GM12878 (cell line): ENCODE measurements at regions not wholly inside any gene's neighbourhood (a gene's known extent, or its start where the extent isn't known, plus 50 kb on each side); places are given as distances from the start of the nearest gene placed in this dataset.

Experiments
- ATAC-seq: fragments of 200-7000 bp; cut with Tn5 transposase; 3 replicates; pipeline ENCODE4 v1.9.1; 2020; ENCODE audit warnings: mild to moderate bottlenecking, moderate library complexity
- BruUV-seq: library from RNA; stranded (reverse); fragments of 400-500 nt; replicated peaks from 2 replicates; lab custom pipeline; 2021; lab: Mats Ljungman, UMichigan
- CTCF ChIA-PET: fragments of 300-600 bp; sonication (Branson Sonifier 250); formaldehyde crosslinking; extraction: SDS; loops from one replicate; lab custom pipeline; 2021; ENCODE audit warnings: inconsistent platforms; lab: Yijun Ruan, JAX
- POLR2A ChIA-PET: fragments of 350-600 bp; formaldehyde crosslinking; extraction: SDS; loops from one replicate; lab custom pipeline; 2021; ENCODE audit warnings: inconsistent platforms; lab: Charles Lee
- RAD21 ChIA-PET: fragments of 300-600 bp; sonication (Branson Sonifier 250); formaldehyde crosslinking; loops from one replicate; lab custom pipeline; 2023; ENCODE audit warnings: antibody characterized with exemption; ENCODE audit not compliant: unreplicated experiment; lab: Charles Lee
- SMC1A ChIA-PET: fragments of 300-600 bp; sonication (Branson Sonifier 250); formaldehyde crosslinking; loops from one replicate; lab custom pipeline; 2023; ENCODE audit not compliant: unreplicated experiment, uncharacterized antibody; lab: Charles Lee
- DNase-seq: peaks from one replicate; pipeline ENCODE4 v3.0.0-alpha.2; 2011; ENCODE audit warnings: low read depth, low spot score
- FAIRE-seq: peaks from 3 replicates; lab custom pipeline; 2011; peaks lifted over from hg19 to GRCh38; lab: Jason Lieb, UNC
- H2AFZ ChIP-seq: 2 replicates; pipeline ENCODE4 v1.6.0; 2011; ENCODE audit warnings: low read depth, low read length, control low read depth; ENCODE audit not compliant: control insufficient read depth
- H3K27ac ChIP-seq: 2 replicates; pipeline ENCODE4 v1.5.1; 2011; ENCODE audit warnings: control low read depth; ENCODE audit not compliant: control insufficient read depth, insufficient read depth
- H3K27me3 ChIP-seq, 2 experiments: replicated peaks in 1 of 2; 2 replicates each; pipeline versions ENCODE4 v1.6.0 to v1.6.1; 2011; ENCODE audit warnings: low read length in 1 of 2; ENCODE audit not compliant: control insufficient read depth in 2 of 2, insufficient read depth in 2 of 2
- H3K36me3 ChIP-seq, 2 experiments: 2 replicates each; pipeline ENCODE4 v1.5.1; 2011; ENCODE audit warnings: low read length in 1 of 2; ENCODE audit not compliant: control insufficient read depth in 2 of 2, insufficient read depth in 2 of 2
- H3K4me1 ChIP-seq: 2 replicates; pipeline ENCODE4 v1.6.1; 2011; ENCODE audit warnings: mild to moderate bottlenecking, low read length, moderate library complexity, mixed read lengths; ENCODE audit not compliant: control insufficient read depth, insufficient read depth
- H3K4me2 ChIP-seq: 2 replicates; pipeline ENCODE4 v1.6.0; 2011; ENCODE audit warnings: control low read depth; ENCODE audit not compliant: control insufficient read depth, insufficient read depth
- H3K4me3 ChIP-seq: fragments of 200-600 bp; sonication (generic); 2 replicates; pipeline ENCODE4 v1.5.1; 2016
- H3K79me2 ChIP-seq: 2 replicates; pipeline ENCODE4 v1.6.0; 2011; ENCODE audit warnings: low read length; ENCODE audit not compliant: control insufficient read depth, insufficient read depth
- H3K9ac ChIP-seq: 2 replicates; pipeline ENCODE4 v1.8.0; 2011; ENCODE audit warnings: low read length, control low read depth, mixed read lengths; ENCODE audit not compliant: control insufficient read depth, insufficient read depth
- H3K9me3 ChIP-seq: replicated peaks from 3 replicates; pipeline ENCODE4 v1.5.1; 2011; ENCODE audit warnings: mild to moderate bottlenecking, low read length; ENCODE audit not compliant: control insufficient read depth, insufficient read depth
- H4K20me1 ChIP-seq: 2 replicates; pipeline ENCODE4 v1.6.0; 2011; ENCODE audit not compliant: control insufficient read depth, insufficient read depth
- CBFB ChIP-seq: IDR thresholded peaks from 2 replicates; pipeline ENCODE4 v1.6.1; 2016; ENCODE audit warnings: antibody characterized with exemption, low read depth
- CBX3 ChIP-seq: fragments of 200-600 bp; sonication (generic); IDR thresholded peaks from 2 replicates; pipeline ENCODE4 v1.6.1; 2016; ENCODE audit warnings: low read depth, borderline replicate concordance
- CEBPB ChIP-seq, 2 experiments: fragments of 150-350 bp in 1 of 2; IDR thresholded peaks; 2 replicates each; pipeline ENCODE4 v1.6.1; 2012 to 2014; ENCODE audit warnings: low read depth in 2 of 2, low read length in 2 of 2, borderline replicate concordance in 1 of 2, inconsistent platforms in 1 of 2
- CHD2 ChIP-seq: IDR thresholded peaks from 2 replicates; pipeline ENCODE4 v1.6.1; 2011; ENCODE audit warnings: low read depth, low read length, improper control_type of control experiment, borderline replicate concordance
- IKZF1 ChIP-seq: fragments of 450-650 bp; conservative IDR thresholded peaks from 2 replicates; pipeline ENCODE4 v1.6.1; 2017; ENCODE audit warnings: antibody characterized with exemption, mild to moderate bottlenecking
- PML ChIP-seq: IDR thresholded peaks from 2 replicates; pipeline ENCODE4 v1.6.1; 2012; ENCODE audit warnings: low read length, inconsistent platforms
- POLR2A ChIP-seq: IDR thresholded peaks from 2 replicates; pipeline ENCODE4 v1.6.1; 2011; ENCODE audit warnings: low read depth, mild to moderate bottlenecking, low read length
- POLR2AphosphoS2 ChIP-seq: IDR thresholded peaks from 2 replicates; pipeline ENCODE4 v1.6.1; 2011; ENCODE audit warnings: low read depth, mild to moderate bottlenecking, low read length, improper control_type of control experiment, moderate library complexity
- SMAD5 ChIP-seq: IDR thresholded peaks from 2 replicates; pipeline ENCODE4 v1.6.1; 2016; ENCODE audit warnings: antibody characterized with exemption, low read depth
- TARDBP ChIP-seq: IDR thresholded peaks from 2 replicates; pipeline ENCODE4 v1.6.1; 2016; ENCODE audit warnings: borderline replicate concordance
- TCF7 ChIP-seq: IDR thresholded peaks from 2 replicates; pipeline ENCODE4 v1.6.1; 2014; ENCODE audit warnings: antibody characterized with exemption, borderline replicate concordance
- WRNIP1 ChIP-seq: IDR thresholded peaks from 2 replicates; pipeline ENCODE4 v1.6.1; 2011; ENCODE audit warnings: low read depth, low read length, improper control_type of control experiment, borderline replicate concordance
- ZZZ3 ChIP-seq: IDR thresholded peaks from 2 replicates; pipeline ENCODE4 v1.6.1; 2011; ENCODE audit warnings: low read depth; ENCODE audit not compliant: control insufficient read depth, insufficient read length
- WGBS: methylation state at CpG from one replicate; pipeline ENCODE4 v1.1.6; 2016; ENCODE audit warnings: low lambda C conversion rate; ENCODE audit not compliant: insufficient replicate concordance, insufficient coverage; ENCODE audit errors: missing lambda C conversion rate; 5-methylcytosine and 5-hydroxymethylcytosine counted together
- in situ Hi-C: fragments of 300-500 bp; cut with MboI; formaldehyde crosslinking; loops from 9 replicates; pipeline ENCODE4 v1.14.3; 2018; ENCODE audit warnings: mixed read lengths
- intact Hi-C: fragments of 100-400 bp; cut with micrococcal nuclease; formaldehyde crosslinking; loops from one replicate; pipeline ENCODE4 v1.14.2; 2022; ENCODE audit not compliant: unreplicated experiment
- TF ChIP-seq, protein P1 (sequence below), 3 experiments: IDR thresholded peaks in 2 of 3; conservative IDR thresholded peaks in 1 of 3; 2 replicates each; pipeline ENCODE4 v1.5.1; 2011; ENCODE audit warnings: low read depth in 3 of 3, low read length in 3 of 3, mild to moderate bottlenecking in 3 of 3, control low read depth in 2 of 3, moderate library complexity in 2 of 3, inconsistent platforms in 1 of 3, mixed read lengths in 1 of 3; ENCODE audit not compliant: control insufficient read depth in 2 of 3, insufficient read depth in 1 of 3; ENCODE audit errors: extremely low read depth in 1 of 3
- TF ChIP-seq, protein P2 (sequence below): fragments of 450-650 bp; conservative IDR thresholded peaks from 2 replicates; pipeline ENCODE4 v1.6.1; 2017; ENCODE audit warnings: mild to moderate bottlenecking, moderate library complexity
- TF ChIP-seq, protein P3 (sequence below): fragments of 450-650 bp; IDR thresholded peaks from 2 replicates; pipeline ENCODE4 v1.6.1; 2017; ENCODE audit warnings: mild to moderate bottlenecking, low read depth, inconsistent platforms; ENCODE audit not compliant: poor library complexity, severe bottlenecking
- TF ChIP-seq, protein P4 (sequence below): IDR thresholded peaks from 2 replicates; pipeline ENCODE4 v1.6.1; 2011; ENCODE audit warnings: borderline replicate concordance, low read depth, mild to moderate bottlenecking, moderate library complexity, low read length; ENCODE audit not compliant: insufficient read depth, poor library complexity, severe bottlenecking

DNA sequence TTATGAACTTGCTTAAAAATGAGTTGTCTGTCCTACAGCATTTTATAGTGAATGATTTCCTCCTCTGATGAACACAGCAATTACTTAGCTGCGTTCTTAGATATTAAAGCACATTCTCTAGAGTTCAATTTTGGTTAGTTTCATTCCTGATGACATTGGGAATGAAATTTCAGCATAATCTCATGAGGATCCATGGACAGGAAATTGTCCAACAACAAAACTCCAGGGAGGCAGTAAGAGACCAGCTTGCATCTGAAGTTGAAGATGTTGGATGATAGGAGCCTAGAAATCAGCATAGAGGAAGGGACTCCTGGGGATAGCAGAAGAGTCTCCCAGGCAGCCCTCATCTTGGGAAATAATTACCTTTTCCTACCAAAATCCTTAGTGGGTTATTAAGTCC lies 128.7 kb upstream of the RAP1B start:
- peaks cover 7% of the 10 kb centered on the region for H3K9me3 ChIP-seq
- no peak; the same call in 2 of the 3 replicates for ATAC-seq
- FAIRE-seq: no peak
- H3K4me2 ChIP-seq: peak overlapping the region; percentile 85
- no peaks in the 10 kb centered on the region for H3K79me2 ChIP-seq
- POLR2A ChIA-PET: interaction anchor here (1.0 to 5.3 kb wide), 11 partner anchors 19 to 129 kb away, joined by 3 to 40 read pairs (median 9); partner anchors contain the start of gene RAP1B
- RAD21 ChIA-PET: interaction anchor here (0.8 to 7.3 kb wide), 17 partner anchors 15 to 265 kb away, joined by 3 to 93 read pairs (median 13); partner anchors contain the start of genes RAP1B and SLC35E3
- TSS peak; percentile 93 for BruUV-seq
- no peaks in the 10 kb centered on the region for H3K36me3 ChIP-seq
- no peaks in the 10 kb centered on the region for H4K20me1 ChIP-seq
- CTCF ChIA-PET: interaction anchor here (0.7 to 3.6 kb wide), 5 partner anchors 9 to 42 kb away, joined by 3 to 15 read pairs (median 5); no protein-coding TSS in a partner anchor
- TF ChIP-seq PML (no peak), ZZZ3 (no peak), IKZF1 (no peak), CEBPB (IDR thresholded peaks at IDR 0.05; ENCODE audit: borderline replicate concordance in 1 of 2, low read depth in 2 of 2, low read length in 2 of 2) (no peak), POLR2AphosphoS2 (no peak), CBX3 (no peak), CBFB (no peak), TCF7 (no peak), CHD2 (no peak), TARDBP (no peak), WRNIP1 (no peak), POLR2A (no peak), SMAD5 (no peak)
- TF ChIP-seq, protein P1, sequence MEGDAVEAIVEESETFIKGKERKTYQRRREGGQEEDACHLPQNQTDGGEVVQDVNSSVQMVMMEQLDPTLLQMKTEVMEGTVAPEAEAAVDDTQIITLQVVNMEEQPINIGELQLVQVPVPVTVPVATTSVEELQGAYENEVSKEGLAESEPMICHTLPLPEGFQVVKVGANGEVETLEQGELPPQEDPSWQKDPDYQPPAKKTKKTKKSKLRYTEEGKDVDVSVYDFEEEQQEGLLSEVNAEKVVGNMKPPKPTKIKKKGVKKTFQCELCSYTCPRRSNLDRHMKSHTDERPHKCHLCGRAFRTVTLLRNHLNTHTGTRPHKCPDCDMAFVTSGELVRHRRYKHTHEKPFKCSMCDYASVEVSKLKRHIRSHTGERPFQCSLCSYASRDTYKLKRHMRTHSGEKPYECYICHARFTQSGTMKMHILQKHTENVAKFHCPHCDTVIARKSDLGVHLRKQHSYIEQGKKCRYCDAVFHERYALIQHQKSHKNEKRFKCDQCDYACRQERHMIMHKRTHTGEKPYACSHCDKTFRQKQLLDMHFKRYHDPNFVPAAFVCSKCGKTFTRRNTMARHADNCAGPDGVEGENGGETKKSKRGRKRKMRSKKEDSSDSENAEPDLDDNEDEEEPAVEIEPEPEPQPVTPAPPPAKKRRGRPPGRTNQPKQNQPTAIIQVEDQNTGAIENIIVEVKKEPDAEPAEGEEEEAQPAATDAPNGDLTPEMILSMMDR (IDR thresholded peaks at IDR 0.05 in 2 of 3, conservative IDR thresholded peaks at IDR 0.05 in 1 of 3; ENCODE audit: control insufficient read depth in 2 of 3, extremely low read depth in 1 of 3, insufficient read depth in 1 of 3, low read depth in 3 of 3, low read length in 3 of 3): no peak
- TF ChIP-seq, protein P2, sequence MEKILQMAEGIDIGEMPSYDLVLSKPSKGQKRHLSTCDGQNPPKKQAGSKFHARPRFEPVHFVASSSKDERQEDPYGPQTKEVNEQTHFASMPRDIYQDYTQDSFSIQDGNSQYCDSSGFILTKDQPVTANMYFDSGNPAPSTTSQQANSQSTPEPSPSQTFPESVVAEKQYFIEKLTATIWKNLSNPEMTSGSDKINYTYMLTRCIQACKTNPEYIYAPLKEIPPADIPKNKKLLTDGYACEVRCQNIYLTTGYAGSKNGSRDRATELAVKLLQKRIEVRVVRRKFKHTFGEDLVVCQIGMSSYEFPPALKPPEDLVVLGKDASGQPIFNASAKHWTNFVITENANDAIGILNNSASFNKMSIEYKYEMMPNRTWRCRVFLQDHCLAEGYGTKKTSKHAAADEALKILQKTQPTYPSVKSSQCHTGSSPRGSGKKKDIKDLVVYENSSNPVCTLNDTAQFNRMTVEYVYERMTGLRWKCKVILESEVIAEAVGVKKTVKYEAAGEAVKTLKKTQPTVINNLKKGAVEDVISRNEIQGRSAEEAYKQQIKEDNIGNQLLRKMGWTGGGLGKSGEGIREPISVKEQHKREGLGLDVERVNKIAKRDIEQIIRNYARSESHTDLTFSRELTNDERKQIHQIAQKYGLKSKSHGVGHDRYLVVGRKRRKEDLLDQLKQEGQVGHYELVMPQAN: no peak
- TF ChIP-seq, protein P3, sequence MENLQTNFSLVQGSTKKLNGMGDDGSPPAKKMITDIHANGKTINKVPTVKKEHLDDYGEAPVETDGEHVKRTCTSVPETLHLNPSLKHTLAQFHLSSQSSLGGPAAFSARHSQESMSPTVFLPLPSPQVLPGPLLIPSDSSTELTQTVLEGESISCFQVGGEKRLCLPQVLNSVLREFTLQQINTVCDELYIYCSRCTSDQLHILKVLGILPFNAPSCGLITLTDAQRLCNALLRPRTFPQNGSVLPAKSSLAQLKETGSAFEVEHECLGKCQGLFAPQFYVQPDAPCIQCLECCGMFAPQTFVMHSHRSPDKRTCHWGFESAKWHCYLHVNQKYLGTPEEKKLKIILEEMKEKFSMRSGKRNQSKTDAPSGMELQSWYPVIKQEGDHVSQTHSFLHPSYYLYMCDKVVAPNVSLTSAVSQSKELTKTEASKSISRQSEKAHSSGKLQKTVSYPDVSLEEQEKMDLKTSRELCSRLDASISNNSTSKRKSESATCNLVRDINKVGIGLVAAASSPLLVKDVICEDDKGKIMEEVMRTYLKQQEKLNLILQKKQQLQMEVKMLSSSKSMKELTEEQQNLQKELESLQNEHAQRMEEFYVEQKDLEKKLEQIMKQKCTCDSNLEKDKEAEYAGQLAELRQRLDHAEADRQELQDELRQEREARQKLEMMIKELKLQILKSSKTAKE: no peak
- TF ChIP-seq, protein P4, sequence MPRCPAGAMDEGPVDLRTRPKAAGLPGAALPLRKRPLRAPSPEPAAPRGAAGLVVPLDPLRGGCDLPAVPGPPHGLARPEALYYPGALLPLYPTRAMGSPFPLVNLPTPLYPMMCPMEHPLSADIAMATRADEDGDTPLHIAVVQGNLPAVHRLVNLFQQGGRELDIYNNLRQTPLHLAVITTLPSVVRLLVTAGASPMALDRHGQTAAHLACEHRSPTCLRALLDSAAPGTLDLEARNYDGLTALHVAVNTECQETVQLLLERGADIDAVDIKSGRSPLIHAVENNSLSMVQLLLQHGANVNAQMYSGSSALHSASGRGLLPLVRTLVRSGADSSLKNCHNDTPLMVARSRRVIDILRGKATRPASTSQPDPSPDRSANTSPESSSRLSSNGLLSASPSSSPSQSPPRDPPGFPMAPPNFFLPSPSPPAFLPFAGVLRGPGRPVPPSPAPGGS: no peak
- intact Hi-C loops: loop anchor here (2.0 to 5.0 kb wide), 2 partner anchors 129 to 325 kb away; partner anchors contain the start of genes MDM2 and RAP1B
- 41% methylated on average over 1 of the region's 1 CpG for WGBS
- no peaks in the 10 kb centered on the region for H3K27me3 ChIP-seq
- peak overlapping the region; percentile 55; the same call in 1 of the 2 replicates for H2AFZ ChIP-seq
- peaks cover 32% of the 10 kb centered on the region for H3K4me1 ChIP-seq
- SMC1A ChIA-PET: interaction anchor here (0.7 to 6.0 kb wide), 29 partner anchors 9 to 327 kb away, joined by 3 to 84 read pairs (median 9); no protein-coding TSS in a partner anchor
- DNase-seq: no peak
- H3K4me3 ChIP-seq: no peak overlapping the region
- H3K9ac ChIP-seq: peak overlapping the region; percentile 38
- in situ Hi-C loops: no loop called here
- H3K27ac ChIP-seq: peak overlapping the region; percentile 91
